Midbrain (tissue), 1 donor: ENCODE measurements at regions not wholly inside any gene's neighbourhood (a gene's known extent, or its start where the extent isn't known, plus 50 kb on each side); places are given as distances from the start of the nearest gene placed in this dataset.

Experiments used
- DNase-seq: peaks from one replicate; lab custom pipeline; 2025; lab: John Stamatoyannopoulos, UW

DNA sequence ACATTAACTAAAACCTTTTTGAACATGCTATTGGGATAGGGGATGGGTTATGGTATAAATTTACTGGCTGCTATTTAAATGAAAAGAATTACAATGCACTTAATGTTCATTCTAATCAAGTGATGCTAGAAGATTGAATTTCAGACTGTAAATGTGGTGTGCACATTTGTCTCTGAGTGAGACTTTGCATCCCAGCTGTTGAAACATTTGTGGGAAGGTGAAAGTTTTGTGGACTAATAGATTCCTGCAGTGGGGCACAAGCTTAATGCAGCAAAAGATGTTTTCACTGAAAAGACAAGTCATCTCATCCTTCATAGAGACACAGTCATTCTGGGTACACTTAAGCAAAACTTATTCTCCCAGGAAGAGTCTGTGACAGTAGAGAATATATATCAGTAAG, 323.6 kb downstream of the NFIB start:
- no peak for DNase-seq

DNA sequence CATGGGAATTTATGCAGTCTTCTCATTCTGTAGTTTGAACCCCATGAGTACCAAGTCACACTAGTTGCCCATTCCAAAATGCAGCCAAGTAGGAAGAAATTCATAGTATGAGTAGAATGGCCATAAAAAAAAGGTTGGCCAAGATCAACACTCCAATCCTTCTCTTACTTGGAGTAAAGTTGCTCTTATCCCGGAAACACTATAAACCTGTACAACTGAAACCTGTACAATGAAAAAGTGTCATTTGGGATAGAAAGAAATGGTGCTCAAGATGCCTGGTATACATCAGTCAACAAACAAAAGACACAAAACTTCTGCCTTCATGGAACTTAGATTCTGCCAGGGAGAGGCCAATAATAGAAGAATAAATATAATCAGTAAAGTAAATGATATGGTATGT, 325.0 kb downstream of the NFIB start:
- no peak for DNase-seq

DNA sequence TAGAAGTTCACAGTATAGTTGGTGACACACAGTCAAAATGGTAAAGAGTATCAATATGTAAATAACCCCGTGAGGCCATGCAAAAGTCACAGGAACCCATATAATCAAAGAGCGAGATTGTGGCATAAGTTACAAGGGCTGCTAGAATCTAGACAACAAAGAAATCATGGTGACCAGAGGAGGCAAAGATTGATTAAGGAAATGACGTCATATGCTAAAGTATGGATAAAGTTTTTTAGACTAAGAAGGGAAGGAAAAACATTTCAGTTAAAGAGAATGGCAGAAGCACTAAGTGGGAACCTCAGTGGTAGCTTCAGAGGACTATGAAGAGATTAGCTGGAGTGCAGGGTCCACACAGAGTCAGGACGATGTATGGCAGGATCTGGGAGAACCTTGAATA, 330.3 kb downstream of the NFIB start:
- no peak for DNase-seq

DNA sequence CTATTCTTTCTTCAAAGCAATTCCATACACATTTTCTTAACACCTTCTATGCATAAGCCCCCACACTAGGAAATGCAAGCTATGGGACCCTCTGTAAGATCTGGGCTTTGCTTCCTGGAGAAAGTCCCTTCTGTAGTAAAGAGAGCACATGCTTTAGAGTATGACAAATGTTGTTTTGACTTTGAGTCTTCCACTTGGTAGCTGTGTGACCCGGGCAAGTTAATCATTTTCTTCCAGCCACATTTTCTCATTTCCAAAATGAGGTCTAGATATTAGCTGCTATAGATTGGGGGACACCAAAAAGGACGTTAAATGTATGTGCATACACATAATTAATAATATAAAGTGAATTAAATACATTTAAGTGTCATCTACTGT, 334.0 kb downstream of the NFIB start:
- DNase-seq: no peak

DNA sequence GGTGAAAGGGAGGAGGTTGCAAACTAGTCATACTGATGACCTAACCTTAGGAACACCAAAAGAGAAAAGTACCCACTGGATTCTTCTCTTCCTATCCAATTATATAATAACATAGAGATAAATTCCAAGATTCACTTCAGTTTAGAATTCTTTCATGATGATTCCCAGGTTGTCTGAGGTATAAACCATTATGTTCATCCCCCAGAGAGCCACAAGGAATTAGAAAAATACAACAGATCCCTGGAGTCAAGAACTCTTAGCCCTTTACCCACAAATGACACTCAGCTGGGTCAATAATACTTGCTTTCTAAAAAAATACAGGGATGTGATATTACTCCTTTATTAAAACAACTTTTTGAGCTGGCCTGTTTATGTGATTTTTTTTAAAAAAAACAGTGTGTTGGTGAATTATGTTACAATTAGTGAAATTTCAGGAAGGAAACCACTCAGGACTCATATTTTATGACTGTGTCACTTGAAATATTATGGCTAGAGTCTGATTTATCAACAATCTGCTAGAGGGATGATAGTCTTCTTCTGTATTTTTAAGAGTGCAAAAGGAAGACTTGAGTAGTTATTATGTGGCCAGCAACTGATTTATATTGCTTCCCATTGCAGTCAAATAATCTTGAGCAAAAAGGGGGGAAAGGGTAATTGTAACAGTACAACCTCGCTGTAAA, 338.2 kb downstream of the NFIB start:
- no peak for DNase-seq

DNA sequence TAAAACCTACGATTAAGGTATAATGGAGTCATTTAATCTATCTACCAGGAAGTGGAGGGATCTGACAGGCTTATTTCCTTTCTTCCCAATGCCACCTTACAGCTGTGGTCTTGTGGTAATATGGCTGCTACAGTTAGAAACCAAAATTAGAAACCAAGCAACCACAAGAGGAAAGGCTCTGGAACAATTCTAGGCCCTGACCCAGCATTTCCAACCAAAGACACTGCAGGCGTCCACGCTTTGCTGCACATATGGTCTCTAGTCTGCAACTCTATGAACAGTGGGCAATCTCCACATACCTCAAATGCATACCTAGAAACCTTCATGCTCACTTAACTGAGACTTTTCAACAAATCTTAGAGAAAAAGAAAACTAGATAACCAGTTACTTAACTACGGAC, 339.1 kb downstream of the NFIB start:
- DNase-seq: no peak

DNA sequence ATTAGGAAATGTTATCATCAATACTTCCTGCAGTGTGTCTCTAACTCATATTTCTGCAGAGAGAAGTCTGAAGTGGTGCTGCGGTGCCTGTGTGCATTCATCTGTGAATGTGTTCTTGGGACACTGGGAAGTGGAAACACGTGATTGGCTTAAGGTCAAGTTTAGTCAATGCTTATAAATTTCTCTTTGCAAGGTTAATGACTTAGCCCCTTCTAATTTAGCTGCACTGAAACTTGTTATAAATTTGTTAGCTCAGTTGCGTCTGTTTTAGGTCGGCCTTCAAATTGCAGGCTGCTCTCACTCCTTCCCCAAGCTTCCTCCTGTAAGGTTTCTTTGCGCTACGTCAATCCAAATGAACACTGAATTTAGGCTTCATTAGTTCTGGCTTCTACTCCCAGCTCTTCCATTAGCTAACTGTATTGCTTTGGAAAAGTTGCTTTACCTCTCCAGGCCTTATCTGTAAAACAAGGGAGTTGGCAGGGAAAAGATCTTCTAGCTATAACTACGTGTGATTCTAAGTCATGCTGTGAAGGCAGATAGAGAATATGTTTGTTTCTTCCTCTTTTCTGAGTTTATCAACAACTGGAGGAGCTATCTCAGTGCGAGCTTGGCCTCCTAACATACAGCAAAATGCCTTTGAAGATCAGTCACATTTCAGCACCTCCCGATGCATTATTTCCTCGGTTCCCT, 341.8 kb downstream of the NFIB start:
- DNase-seq: peak; percentile 4

DNA sequence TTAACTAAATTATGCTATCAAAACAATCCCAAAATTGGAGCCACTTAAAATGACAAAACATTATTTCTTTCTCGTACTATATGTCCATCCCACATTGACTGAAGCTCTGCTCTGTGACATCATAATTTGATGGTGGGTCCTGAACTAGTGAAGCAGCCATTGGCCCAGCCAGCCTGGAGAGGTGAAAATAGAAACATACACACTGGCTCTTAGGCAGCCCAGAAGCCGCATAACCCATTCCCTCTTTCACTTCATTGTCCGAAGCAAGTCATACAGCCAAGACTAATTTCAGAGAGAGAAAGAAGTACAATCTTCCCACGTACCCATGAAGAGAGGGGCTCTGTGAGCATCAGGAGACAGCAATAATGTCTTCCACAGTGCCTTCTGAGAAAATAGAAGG, 342.5 kb downstream of the NFIB start:
- no peak for DNase-seq

DNA sequence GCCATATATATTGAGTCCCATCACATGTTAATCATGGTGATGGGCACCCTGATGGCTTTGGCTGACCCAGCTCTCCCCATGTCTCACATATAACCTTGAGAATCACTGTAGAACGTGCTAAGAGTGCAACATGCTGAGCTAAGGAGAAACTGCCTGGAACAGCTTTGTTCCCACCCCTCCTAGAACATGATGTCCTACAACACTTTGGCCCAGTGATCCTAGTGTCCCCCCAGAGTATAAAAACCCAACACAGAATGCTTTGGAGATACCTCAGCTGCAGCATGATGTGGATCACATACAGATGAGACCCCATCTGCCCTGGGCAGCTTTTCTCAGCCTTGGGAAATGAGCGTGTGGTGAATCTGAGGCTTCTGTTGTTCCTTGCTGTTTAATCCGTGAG, 343.5 kb downstream of the NFIB start:
- no peak for DNase-seq

DNA sequence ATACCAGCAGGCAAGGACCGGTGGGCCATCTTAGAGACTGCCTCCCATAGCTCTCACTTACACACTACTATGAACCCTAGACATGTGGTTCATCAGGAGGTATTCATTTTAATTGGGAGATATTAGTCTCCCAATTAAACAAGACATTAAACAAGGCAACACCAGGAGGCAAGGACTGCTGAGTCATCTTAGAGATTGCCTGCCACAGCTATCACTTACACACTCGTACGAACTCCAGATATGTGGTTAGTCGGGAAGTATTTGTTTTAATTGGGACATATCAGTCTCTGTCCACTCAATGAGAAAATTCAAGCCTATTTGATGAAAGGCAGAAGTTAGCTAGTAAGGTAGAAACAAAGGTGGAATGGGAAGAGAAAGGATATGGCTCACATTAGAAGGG, 343.9 kb downstream of the NFIB start:
- no peak for DNase-seq

DNA sequence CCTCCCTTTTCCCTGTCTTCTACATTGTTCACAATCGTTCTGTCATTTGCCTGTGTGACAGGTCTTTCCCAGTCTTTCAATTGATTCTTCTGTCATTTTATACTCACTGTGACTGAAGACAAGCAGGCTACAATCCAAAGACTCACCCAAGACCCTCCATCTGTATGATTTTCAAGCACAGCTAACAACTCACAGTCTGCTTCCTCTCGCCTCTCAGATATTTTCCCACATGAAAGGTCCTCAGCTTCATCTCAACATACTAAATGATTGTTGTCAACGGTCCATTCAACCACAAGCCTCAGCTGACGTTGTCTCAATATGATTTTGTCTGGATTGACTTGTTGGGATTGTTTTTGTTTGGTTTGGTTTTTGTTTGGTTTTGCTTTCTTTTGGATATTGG, 346.5 kb downstream of the NFIB start:
- no peak for DNase-seq

DNA sequence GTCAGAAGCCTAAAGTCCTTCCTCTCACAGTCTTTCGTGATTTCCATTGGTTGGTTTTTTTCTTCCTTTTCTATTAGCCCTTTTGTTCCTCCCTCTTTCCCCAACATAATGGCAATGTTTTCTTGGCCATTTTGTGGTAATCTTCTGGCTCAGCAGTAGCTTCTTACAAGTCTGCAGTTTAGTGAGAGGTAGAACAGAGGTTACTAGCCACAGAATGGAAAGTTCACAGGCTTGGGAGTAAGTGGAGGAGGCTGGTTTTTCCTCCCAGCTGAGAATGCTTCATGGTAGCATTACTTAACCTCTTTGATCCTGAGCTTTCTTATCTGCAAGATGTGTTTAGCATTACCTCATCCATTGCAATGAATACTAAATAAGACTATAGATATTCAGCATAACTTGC, 346.9 kb downstream of the NFIB start:
- no peak for DNase-seq

DNA sequence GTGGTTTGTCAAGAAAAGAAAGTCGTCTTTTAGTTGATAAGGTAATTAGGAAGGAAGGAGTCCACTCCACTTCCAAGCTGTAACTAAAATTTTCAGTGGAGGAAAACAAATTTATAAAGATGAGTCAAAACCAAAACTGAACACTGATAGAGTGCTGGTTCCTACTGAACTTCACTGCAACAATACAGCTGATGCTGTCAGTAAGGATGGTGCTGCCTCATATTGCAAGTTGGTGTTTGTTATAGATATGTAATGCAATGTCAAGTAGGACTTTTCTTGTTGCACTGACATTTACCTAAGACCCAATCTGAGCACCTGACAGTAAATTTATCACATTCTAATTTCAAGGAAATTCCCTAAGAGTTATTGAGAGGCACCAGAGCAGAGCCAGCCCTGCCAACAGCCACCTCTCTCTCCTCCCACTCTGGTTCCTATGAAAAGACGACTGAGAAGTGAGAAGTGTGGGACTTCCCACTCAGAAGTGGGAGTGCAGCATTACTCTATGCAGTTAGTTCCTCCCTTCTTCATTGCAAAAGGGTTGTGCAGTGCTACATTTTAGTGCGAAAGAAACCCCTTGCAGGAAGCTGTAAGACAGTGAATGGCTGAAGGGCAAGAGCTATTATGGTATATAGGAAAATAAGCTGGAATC, 350.8 kb downstream of the NFIB start:
- DNase-seq: no peak

DNA sequence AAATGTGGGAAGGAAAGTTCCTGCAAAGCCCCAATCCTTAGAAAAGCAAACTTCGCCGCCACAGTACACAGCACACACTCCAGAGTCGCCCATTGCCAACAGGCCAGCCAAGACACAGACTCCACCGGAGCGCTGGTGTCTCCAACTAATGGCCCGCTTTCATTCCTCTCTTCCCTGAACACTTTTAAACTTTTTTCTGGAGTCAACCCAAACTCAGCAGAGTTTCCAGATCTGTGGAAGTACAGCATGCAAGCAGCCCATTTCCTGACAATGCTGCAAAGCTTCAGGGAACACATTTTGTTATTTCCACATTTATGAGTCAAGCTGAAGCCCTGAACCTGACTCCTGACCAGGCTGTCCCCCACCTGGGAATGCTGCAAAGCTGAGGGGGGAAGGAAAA, 351.9 kb downstream of the NFIB start:
- DNase-seq: no peak

DNA sequence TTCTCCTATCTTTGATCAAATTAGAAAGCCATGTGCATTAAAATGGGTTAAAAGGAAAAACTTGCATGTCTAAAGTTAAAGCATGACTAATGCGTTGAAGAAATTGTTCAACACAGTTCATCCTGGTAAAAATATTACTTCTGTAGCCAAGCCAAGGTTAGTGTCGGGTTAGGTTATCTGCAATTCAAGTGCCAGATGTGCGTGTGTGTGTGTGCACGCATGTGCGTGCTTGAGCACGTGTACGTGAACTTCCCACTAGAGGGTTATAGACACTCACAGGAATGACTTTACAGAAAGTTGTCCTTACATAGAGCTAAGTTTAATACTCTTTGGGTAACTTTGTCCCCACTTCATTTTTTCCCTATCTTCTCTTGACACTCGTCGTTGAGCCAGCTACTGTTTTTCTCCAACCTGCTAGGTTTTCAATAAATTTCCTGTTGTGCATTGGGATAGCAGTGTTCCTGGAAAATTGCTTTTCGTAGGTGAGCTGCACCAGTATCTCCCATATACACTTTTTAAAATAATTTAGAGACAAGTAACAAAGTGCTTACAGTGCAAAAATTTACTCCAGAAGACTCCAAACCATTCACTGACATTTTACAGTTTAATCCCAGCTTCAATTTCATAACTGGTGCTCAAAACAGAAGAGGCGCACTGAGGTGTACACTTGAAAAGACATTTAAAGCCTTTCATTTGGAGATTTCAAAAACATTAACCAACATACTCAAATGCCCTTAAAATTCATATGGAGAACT, 353.8 kb downstream of the NFIB start:
- DNase-seq: no peak

DNA sequence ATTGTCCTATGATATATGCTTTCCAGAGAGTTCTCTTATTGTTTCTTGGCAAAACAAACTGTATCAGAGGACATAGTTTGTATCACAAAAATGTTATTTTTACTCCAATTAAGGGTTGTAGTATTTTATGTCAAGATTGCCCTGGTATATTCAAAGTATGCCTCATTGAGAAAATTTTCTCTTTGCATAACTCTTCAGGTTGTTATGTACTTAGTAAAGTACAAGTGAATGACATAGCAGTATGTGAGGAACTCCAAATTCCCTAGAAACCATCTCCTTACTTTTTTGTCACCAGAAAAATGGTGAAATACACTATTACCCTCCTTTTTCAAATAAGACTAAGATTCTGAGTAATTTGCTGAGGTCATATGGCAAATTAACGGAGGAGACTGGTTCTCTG, 355.3 kb downstream of the NFIB start:
- no peak for DNase-seq

DNA sequence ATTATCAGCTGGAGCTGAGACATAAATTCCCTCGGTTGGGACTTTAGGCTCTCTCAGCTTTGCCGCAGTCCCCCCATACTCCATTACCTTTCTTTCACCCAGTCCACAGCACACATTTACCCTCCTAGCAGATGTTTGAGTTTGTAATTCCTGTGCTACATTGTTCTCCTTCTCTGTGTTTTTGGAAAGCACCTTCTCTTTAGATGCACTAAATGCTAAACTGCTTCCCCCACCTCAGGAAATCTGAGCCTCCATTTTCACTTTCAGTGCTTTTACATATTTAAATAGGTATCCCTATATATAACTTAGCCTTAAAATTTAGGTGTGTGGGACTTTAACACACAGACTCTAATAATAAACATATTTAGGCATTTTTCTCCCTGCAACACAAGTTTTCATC, 356.9 kb downstream of the NFIB start:
- no peak for DNase-seq

DNA sequence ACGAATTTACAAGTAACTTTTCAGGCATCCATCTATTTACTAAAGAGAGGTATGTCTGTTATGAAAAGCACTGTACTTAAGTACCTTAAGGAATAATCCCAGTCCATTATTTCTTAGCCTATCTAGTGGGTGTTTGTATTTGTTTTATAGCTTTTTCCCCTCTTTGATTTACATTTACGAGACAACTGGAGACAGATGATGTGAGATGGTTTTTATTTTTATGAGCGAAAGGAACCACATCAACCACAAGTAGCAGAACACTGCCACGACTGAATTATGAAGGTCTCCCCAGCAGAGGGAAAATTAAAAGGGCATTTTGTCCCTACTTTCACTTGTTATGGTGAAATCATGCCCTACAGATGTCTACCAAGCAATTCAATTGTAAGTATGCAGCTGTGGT, 357.8 kb downstream of the NFIB start:
- DNase-seq: no peak

DNA sequence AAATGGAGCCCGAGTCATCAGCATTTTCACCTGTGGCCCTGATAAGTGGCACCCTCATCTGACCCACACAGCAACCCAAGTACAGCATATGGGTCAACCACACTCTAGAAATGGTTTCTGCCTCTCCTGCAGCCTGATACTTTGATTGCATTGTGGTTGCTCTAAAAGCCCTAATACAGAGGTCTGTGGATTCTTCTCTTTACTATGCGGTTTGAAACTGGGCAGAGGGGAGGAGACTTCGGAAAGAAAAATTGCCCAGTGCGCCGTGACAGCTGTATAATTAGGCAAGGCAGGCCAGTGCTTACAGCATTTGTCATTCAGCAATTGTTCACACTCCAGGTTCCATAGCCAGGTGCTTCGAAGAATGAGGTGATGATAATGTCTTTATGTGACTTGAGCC, 361.0 kb downstream of the NFIB start:
- DNase-seq: no peak

DNA sequence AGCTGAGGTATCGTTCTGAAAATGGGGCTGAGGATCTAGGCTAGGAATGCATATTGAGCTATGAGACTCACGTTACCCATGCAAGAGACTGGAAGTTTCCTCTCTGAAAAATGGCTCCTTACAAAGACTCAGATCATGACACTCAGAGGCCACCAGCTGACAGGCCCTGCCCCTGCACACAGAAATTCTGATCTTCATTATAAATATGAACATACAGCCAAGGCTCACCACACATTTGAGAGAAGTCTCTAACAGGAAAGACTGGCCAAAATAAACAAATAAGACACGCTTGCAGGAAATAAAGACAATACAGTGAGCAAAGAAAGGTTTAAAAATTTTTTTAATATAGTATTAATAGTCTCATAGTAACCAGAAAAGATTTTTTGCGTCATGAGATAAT, 365.9 kb downstream of the NFIB start:
- no peak for DNase-seq

DNA sequence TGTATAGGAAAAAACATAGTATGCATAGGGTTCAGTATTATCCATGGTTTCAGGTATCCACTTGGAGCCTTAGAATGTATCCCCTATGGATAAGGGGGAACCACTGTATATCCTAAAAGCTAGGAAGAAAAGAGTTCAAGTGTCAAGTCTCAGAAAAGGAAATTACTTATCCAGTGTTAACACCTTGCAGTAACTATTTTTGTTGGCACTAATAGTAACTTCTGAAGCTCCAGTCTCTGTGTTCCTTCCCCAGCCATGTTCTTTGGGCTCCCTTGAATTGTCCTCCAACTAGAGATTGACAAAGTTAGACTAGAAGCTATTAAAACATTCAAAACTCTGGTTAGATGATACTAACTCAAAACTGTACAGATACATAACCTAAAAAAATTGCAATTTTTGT, 370.8 kb downstream of the NFIB start:
- DNase-seq: no peak

DNA sequence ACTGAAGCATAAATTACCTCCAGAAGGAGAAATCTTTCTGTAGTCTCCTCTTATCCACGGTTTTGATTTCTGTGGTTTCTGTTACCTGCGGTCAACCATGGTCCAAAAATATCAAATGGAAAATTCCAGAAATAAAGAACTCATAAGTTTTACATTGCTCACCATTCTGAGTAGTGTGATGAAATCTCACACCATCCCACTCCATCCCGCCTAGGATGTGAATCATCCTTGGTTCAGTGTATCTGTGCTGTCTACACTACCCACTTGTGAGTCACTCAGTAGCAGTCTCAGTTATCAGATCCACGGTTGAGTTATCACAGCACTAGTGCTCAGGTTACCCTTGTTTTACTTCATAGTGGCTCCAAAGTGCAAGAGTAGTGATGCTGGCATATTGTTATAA, 371.2 kb downstream of the NFIB start:
- DNase-seq: no peak

DNA sequence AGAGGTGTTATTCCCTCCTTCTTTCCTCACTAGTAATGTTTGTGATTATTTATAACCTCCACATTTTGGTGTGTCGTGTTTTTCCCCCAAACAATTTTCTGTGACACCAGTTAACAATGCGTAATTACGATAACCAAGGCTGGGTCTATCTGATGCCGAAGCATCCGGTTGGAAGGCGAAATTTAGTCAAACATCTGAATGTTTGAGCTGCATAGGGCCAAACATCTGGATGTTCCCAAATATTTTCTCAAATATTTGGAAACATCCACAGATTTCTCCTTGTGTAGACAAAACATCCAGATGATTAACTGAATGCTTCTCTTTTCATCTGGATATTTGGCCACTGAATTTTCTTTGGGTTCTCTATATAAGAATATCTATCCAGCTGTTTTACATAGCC, 371.7 kb downstream of the NFIB start:
- DNase-seq: no peak
